OCI-LY3 (cell line): ENCODE measurements at regions not wholly inside any gene's neighbourhood (a gene's known extent, or its start where the extent isn't known, plus 50 kb on each side); places are given as distances from the start of the nearest gene placed in this dataset.
"Not testable (repeated sequence)": the region's sequence is repeated elsewhere in the genome, so short reads cannot be mapped to it uniquely, and the experiment has no call there.

Source experiments
- H2AFZ ChIP-seq: fragments of 200-600, 300-600 bp; shearing (Covaris generic); 2 replicates; pipeline ENCODE4 v1.6.0; 2014; ENCODE audit warnings: antibody characterized with exemption, low read depth, low read length
- H3K27ac ChIP-seq: fragments of 200-600, 300-600 bp; sonication (generic); 2 replicates; pipeline ENCODE4 v1.5.1; 2014; ENCODE audit warnings: mild to moderate bottlenecking, low read length, moderate library complexity, mixed read lengths
- H3K27me3 ChIP-seq: fragments of 200-600, 300-600 bp; sonication (generic); 2 replicates; pipeline ENCODE4 v1.6.1; 2014; ENCODE audit warnings: low read depth, low read length, mixed read lengths
- H3K36me3 ChIP-seq: fragments of 200-600, 300-600 bp; sonication (generic); replicated peaks from 2 replicates; pipeline ENCODE3; 2014; ENCODE audit warnings: low read depth, low read length, mixed read lengths
- H3K4me1 ChIP-seq: fragments of 300-600, 200-600 bp; sonication (generic); 2 replicates; pipeline ENCODE4 v1.6.1; 2014; ENCODE audit warnings: low read length, mixed read lengths
- H3K4me2 ChIP-seq: fragments of 200-600, 300-600 bp; sonication (generic); 2 replicates; pipeline ENCODE4 v1.6.1; 2014; ENCODE audit warnings: low read length, mixed read lengths
- H3K4me3 ChIP-seq: fragments of 300-600, 200-600 bp; sonication (generic); 2 replicates; pipeline ENCODE4 v1.5.1; 2014; ENCODE audit warnings: antibody characterized with exemption, mild to moderate bottlenecking, low read length, moderate library complexity
- H3K79me2 ChIP-seq: fragments of 300-600, 200-600 bp; shearing (Covaris generic); 2 replicates; pipeline ENCODE4 v1.6.1; 2014; ENCODE audit warnings: mild to moderate bottlenecking, low read length, mixed read lengths
- H3K9ac ChIP-seq: fragments of 300-600, 200-600 bp; shearing (Covaris generic); 2 replicates; pipeline ENCODE4 v1.6.0; 2014; ENCODE audit warnings: mild to moderate bottlenecking, low read length, moderate library complexity
- H3K9me3 ChIP-seq: fragments of 200-600, 300-600 bp; shearing (Covaris generic); 2 replicates; pipeline ENCODE4 v1.6.1; 2014; ENCODE audit warnings: low read length, mixed read lengths; ENCODE audit not compliant: insufficient read depth
- H4K20me1 ChIP-seq: fragments of 200-600, 300-600 bp; sonication (generic); 2 replicates; pipeline ENCODE4 v1.6.1; 2016; ENCODE audit warnings: low read length, mixed read lengths; ENCODE audit not compliant: insufficient read depth
- EZH2phosphoT487 ChIP-seq: fragments of 200-600 bp; shearing (Covaris generic); IDR thresholded peaks from 2 replicates; pipeline ENCODE4 v1.6.1; 2018; ENCODE audit warnings: antibody characterized with exemption, mixed run types, low read depth
- TF ChIP-seq, protein P1 (sequence below): fragments of 200-600, 300-600 bp; sonication (generic); IDR thresholded peaks from 2 replicates; pipeline ENCODE4 v1.5.1; 2014; ENCODE audit warnings: antibody characterized with exemption, low read length, low read depth

DNA sequence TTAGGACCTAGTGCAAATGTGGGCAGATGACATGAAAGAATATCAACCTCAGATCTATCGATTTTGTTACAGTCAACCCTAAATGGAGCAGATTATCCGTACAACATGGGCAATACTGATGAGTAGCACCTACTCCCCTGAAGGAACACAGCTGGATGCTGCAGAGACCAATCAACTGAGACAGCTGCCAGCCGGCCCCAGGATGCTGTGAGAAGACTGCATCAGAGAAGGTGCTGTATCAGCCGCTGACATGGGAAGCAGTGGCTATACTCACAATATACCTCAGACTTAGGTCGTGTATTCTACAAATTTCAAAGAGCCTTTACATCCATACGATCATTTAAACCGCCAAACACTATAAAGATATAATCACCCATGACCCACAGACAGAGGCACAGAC, 95.9 kb upstream of the FNDC3A start:
- peaks cover 7% of the 10 kb centered on the region for H3K4me1 ChIP-seq
- no peak overlapping the region for H3K4me3 ChIP-seq
- no peak overlapping the region for H3K4me2 ChIP-seq
- peaks cover 19% of the 10 kb centered on the region for H3K27me3 ChIP-seq
- H3K9me3 ChIP-seq = no peaks in the 10 kb centered on the region
- H3K9ac ChIP-seq = no peak overlapping the region
- no peak overlapping the region for H2AFZ ChIP-seq
- H4K20me1 ChIP-seq = no peaks in the 10 kb centered on the region
- no peaks in the 10 kb centered on the region for H3K36me3 ChIP-seq
- H3K79me2 ChIP-seq = no peaks in the 10 kb centered on the region
- no peak overlapping the region for H3K27ac ChIP-seq
- no peak for TF ChIP-seq EZH2phosphoT487
- TF ChIP-seq, protein P1, sequence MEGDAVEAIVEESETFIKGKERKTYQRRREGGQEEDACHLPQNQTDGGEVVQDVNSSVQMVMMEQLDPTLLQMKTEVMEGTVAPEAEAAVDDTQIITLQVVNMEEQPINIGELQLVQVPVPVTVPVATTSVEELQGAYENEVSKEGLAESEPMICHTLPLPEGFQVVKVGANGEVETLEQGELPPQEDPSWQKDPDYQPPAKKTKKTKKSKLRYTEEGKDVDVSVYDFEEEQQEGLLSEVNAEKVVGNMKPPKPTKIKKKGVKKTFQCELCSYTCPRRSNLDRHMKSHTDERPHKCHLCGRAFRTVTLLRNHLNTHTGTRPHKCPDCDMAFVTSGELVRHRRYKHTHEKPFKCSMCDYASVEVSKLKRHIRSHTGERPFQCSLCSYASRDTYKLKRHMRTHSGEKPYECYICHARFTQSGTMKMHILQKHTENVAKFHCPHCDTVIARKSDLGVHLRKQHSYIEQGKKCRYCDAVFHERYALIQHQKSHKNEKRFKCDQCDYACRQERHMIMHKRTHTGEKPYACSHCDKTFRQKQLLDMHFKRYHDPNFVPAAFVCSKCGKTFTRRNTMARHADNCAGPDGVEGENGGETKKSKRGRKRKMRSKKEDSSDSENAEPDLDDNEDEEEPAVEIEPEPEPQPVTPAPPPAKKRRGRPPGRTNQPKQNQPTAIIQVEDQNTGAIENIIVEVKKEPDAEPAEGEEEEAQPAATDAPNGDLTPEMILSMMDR = no peak

DNA sequence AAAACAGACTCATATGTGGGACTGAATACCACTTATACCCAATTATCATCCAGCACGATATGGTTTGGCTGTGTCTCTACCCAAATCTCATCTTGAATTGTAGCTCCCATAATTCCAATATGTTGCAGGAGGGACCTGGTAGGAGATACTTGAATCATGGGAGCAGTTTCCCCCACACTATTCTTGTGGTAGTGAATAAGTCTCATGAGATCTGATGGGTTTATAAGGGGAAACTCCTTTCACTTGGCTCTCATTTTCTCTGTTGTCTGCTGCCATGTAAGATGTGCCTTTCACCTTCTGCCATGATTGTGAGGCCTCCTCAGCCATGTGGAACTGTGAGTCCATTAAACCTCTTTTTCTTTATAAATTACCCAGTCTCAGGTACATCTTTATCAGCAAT, 91.9 kb upstream of the FNDC3A start:
- H3K9me3 ChIP-seq, H3K4me1 ChIP-seq, H3K79me2 ChIP-seq, H3K4me3 ChIP-seq, H3K27ac ChIP-seq, H3K36me3 ChIP-seq, H4K20me1 ChIP-seq, H3K9ac ChIP-seq, H2AFZ ChIP-seq, H3K27me3 ChIP-seq, H3K4me2 ChIP-seq: not testable (repeated sequence)

DNA sequence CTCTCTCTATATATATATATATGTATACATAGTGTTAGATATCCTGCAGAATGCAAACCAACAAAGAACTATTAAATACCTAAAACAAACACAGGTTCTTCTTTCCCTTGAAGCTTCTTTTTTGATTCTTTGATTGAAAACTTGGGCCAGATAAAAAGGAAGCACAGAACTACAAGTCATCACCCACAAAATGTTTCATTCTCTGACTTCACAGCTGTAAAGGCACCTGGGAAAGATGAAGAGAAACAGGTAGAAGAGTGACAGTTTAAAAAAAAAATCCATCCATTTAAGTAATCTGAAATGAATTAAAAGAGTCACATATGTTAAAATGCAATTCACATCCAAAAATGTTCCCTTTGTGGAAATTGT, 90.7 kb upstream of the FNDC3A start:
- no peaks in the 10 kb centered on the region for H3K79me2 ChIP-seq
- 0 out of 2 replicates have a peak, but pooled peaks cover 4% of the 10 kb centered on the region for H3K27me3 ChIP-seq
- no peak overlapping the region for H2AFZ ChIP-seq
- no peak overlapping the region for H3K27ac ChIP-seq
- TF ChIP-seq EZH2phosphoT487 = no peak
- TF ChIP-seq, protein P1 = no peak
- no peak overlapping the region for H3K9ac ChIP-seq
- H3K4me3 ChIP-seq = no peak overlapping the region
- H3K9me3 ChIP-seq = no peaks in the 10 kb centered on the region
- H3K36me3 ChIP-seq = no peaks in the 10 kb centered on the region
- H4K20me1 ChIP-seq = no peaks in the 10 kb centered on the region
- peaks cover 10% of the 10 kb centered on the region for H3K4me1 ChIP-seq
- H3K4me2 ChIP-seq = no peak overlapping the region

DNA sequence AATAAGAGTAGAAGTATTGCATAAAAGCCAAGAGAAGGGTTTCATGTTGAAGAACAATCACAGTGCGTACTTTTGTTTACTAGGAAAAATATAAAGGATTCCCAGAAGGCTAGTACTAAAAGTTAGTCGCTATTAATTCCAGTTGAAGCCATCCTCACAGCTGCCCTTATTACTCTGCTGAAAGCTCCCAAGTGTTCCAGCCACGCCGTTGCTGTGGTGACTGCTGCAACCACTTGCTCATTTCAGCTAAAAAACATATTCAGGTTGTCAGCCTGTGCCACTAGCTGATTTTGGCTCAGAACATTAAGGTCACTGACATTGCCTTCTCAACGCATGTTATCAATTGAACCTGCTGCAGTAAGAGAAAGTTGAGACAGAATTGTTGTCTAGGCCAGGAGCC, 87.1 kb upstream of the FNDC3A start:
- H3K9me3 ChIP-seq = no peaks in the 10 kb centered on the region
- no peaks in the 10 kb centered on the region for H3K79me2 ChIP-seq
- H2AFZ ChIP-seq = no peak overlapping the region
- TF ChIP-seq, protein P1 = no peak
- H3K9ac ChIP-seq = no peak overlapping the region
- H3K4me3 ChIP-seq = no peak overlapping the region
- H3K27ac ChIP-seq = no peak overlapping the region
- no peak overlapping the region for H3K4me2 ChIP-seq
- H3K36me3 ChIP-seq = peaks cover 5% of the 10 kb centered on the region
- peaks cover 33% of the 10 kb centered on the region for H3K4me1 ChIP-seq
- no peaks in the 10 kb centered on the region for H4K20me1 ChIP-seq
- H3K27me3 ChIP-seq = no peaks in the 10 kb centered on the region

DNA sequence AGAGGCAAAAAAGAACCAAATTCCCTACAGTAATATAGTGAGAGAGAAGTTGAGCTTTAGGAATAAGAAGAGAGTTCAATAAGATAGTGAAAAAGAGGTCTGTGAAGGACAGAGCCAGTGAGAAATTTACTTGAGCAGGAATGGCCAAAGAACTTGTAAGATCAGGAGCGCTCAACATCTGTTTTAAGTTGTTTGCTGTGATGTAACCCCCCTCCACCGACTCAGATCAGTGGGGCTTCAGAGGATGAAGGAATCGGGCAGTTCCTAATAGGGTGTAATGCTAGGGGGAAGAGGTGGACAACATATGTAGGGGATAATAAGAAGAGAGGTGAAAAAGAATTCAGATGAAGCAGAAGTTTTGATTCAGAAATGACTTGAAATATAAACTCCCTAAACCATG, 85.3 kb upstream of the FNDC3A start:
- no peak overlapping the region for H3K9ac ChIP-seq
- H3K4me2 ChIP-seq = no peak overlapping the region
- peaks cover 25% of the 10 kb centered on the region for H3K4me1 ChIP-seq
- H4K20me1 ChIP-seq = no peaks in the 10 kb centered on the region
- no peaks in the 10 kb centered on the region for H3K79me2 ChIP-seq
- H3K9me3 ChIP-seq = no peaks in the 10 kb centered on the region
- TF ChIP-seq, protein P1 = no peak
- TF ChIP-seq EZH2phosphoT487 = no peak
- no peak overlapping the region for H3K27ac ChIP-seq
- no peaks in the 10 kb centered on the region for H3K27me3 ChIP-seq
- no peak overlapping the region for H3K4me3 ChIP-seq
- H3K36me3 ChIP-seq = peaks cover 8% of the 10 kb centered on the region
- no peak overlapping the region for H2AFZ ChIP-seq
